ENCODE measurements at regions not wholly inside any gene's neighbourhood (a gene's known extent, or its start where the extent isn't known, plus 50 kb on each side); places are given as distances from the start of the nearest gene placed in this dataset.

GRCh38 chr19:23998568-23998967 is 83.9 kb downstream of the ZNF726 start:
- no peaks in the 10 kb centered on the region for H3K36me3 ChIP-seq
- no peak overlapping the region for H3K27ac ChIP-seq
- no peaks in the 10 kb centered on the region for H3K27me3 ChIP-seq
- TF ChIP-seq POLR2AphosphoS5 (IDR thresholded peaks at IDR 0.05; ENCODE audit: insufficient read depth in 1 of 2, low read depth in 1 of 2) (no peak), CTCF (IDR thresholded peaks at IDR 0.05) (no peak), POLR2A (IDR thresholded peaks at IDR 0.05) (no peak)
- peak in 1 of 2 donors; percentile 67 for DNase-seq (ENCODE audit: extremely low spot score in 2 of 2)
- intact Hi-C loops (cut with DNase I), result no loop called here
- no peak overlapping the region for H3K4me3 ChIP-seq
- H3K4me1 ChIP-seq, result no peaks in the 10 kb centered on the region
- H3K9me3 ChIP-seq, result no peaks in the 10 kb centered on the region

- no peak overlapping the region for H3K27ac ChIP-seq
- peak in 1 of 2 donors; percentile 62 for DNase-seq (ENCODE audit: extremely low spot score in 2 of 2)
Observed at GRCh38 chr19:23999821-24000610, 85.3 kb downstream of the ZNF726 start.

GRCh38 chr19:24000656-24001055 is 86.0 kb downstream of the ZNF726 start:
- DNase-seq (ENCODE audit: extremely low spot score in 2 of 2), result peak in 1 of 2 donors; percentile 27
- no peak for TF ChIP-seq CTCF (IDR thresholded peaks at IDR 0.05)
- no peak for TF ChIP-seq POLR2A (IDR thresholded peaks at IDR 0.05)
- no peak for TF ChIP-seq POLR2AphosphoS5 (IDR thresholded peaks at IDR 0.05; ENCODE audit: insufficient read depth in 1 of 2, low read depth in 1 of 2)
- Histone ChIP-seq H3K4me3 (no peak overlapping the region), H3K27ac (no peak overlapping the region), H3K4me1 (no peaks in the 10 kb centered on the region), H3K36me3 (no peaks in the 10 kb centered on the region), H3K9me3 (no peaks in the 10 kb centered on the region), H3K27me3 (no peaks in the 10 kb centered on the region)
- intact Hi-C loops (cut with DNase I), result no loop called here

More at GRCh38 chr19:23999821-24000610, 85.3 kb downstream of the ZNF726 start:
- intact Hi-C loops (cut with DNase I), result no loop called here
- Histone ChIP-seq H3K27me3 (no peaks in the 10 kb centered on the region), H3K9me3 (no peaks in the 10 kb centered on the region), H3K4me1 (no peaks in the 10 kb centered on the region), H3K36me3 (no peaks in the 10 kb centered on the region), H3K4me3 (no peak overlapping the region)
- TF ChIP-seq CTCF (IDR thresholded peaks at IDR 0.05) (no peak), POLR2AphosphoS5 (IDR thresholded peaks at IDR 0.05; ENCODE audit: insufficient read depth in 1 of 2, low read depth in 1 of 2) (no peak), POLR2A (IDR thresholded peaks at IDR 0.05) (no peak)

- TF ChIP-seq CTCF (IDR thresholded peaks at IDR 0.05), result no peak
- no peak for TF ChIP-seq POLR2AphosphoS5 (IDR thresholded peaks at IDR 0.05; ENCODE audit: insufficient read depth in 1 of 2, low read depth in 1 of 2)
- no peak for TF ChIP-seq POLR2A (IDR thresholded peaks at IDR 0.05)
- no peaks in the 10 kb centered on the region for H3K4me1 ChIP-seq
- H3K27ac ChIP-seq, result no peak overlapping the region
- intact Hi-C loops (cut with DNase I), result no loop called here
- no peak for DNase-seq (ENCODE audit: extremely low spot score in 2 of 2)
- H3K27me3 ChIP-seq, result no peaks in the 10 kb centered on the region
- no peaks in the 10 kb centered on the region for H3K36me3 ChIP-seq
- H3K4me3 ChIP-seq, result no peak overlapping the region
- H3K9me3 ChIP-seq, result no peaks in the 10 kb centered on the region
Observed at GRCh38 chr19:24002256-24002945, 84.6 kb upstream of the ZNF254 start.

GRCh38 chr19:24003537-24003936 is 83.5 kb upstream of the ZNF254 start:
- TF ChIP-seq CTCF (IDR thresholded peaks at IDR 0.05), result no peak
- TF ChIP-seq POLR2A (IDR thresholded peaks at IDR 0.05), result no peak
- TF ChIP-seq POLR2AphosphoS5 (IDR thresholded peaks at IDR 0.05; ENCODE audit: insufficient read depth in 1 of 2, low read depth in 1 of 2), result no peak
- no peaks in the 10 kb centered on the region for H3K4me1 ChIP-seq
- no peak for DNase-seq (ENCODE audit: extremely low spot score in 2 of 2)
- H3K9me3 ChIP-seq, result no peaks in the 10 kb centered on the region
- H3K4me3 ChIP-seq, result no peak overlapping the region
- no peaks in the 10 kb centered on the region for H3K27me3 ChIP-seq
- no peak overlapping the region for H3K27ac ChIP-seq
- intact Hi-C loops (cut with DNase I), result no loop called here
- H3K36me3 ChIP-seq, result no peaks in the 10 kb centered on the region

Data from vagina (tissue), 2 donors.